Omental fat pad (tissue), 3 donors: ENCODE measurements at regions not wholly inside any gene's neighbourhood (a gene's known extent, or its start where the extent isn't known, plus 50 kb on each side); places are given as distances from the start of the nearest gene placed in this dataset.
A peak's percentile ranks its signal among the peaks of the same experiment; 100 is the strongest.

Experiments used
- ATAC-seq: fragments of 150-250 bp; one replicate; pipeline ENCODE4 v1.9.1; 2016; ENCODE audit warnings: mild to moderate bottlenecking, moderate library complexity; ENCODE audit not compliant: low FRiP score
- DNase-seq: peaks from one replicate; pipeline ENCODE4 v3.0.0-alpha.2; 2019; ENCODE audit warnings: low spot score
- CTCF ChIP-seq, 3 donors: fragments of 450-650 bp; IDR thresholded peaks; one replicate each; pipeline ENCODE4 v1.5.1; 2016 to 2017; ENCODE audit warnings: antibody characterized with exemption in 3 of 3, mild to moderate bottlenecking in 3 of 3, moderate library complexity in 2 of 3

- DNase-seq, result no peak
- no peak for TF ChIP-seq CTCF (IDR thresholded peaks at IDR 0.05)
- no peak for ATAC-seq
Measured at GRCh38 chrX:3257471-3257870, 89.0 kb downstream of the MXRA5 start.

DNA sequence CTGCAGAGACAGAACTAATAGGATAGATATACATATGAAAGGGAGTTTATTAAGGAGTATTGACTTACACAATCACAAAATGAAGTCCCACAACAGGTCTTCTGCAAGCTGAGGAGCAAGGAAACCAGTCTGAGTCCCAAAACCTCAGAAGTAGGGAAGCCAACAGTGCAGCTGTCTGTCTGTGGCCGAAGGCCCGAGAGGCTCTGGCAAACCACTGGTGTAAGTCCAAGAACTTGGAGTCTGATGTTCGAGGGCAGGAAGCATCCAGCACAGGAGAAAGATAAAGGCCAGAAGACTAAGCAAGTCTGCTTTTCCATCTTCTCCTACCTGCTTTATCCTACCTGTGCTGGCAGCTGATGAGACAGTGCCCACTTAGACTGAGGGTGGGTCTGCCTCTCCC is 89.6 kb downstream of the MXRA5 start:
- ATAC-seq, result no peak

GRCh38 chrX:3252744-3253143 is 93.7 kb downstream of the MXRA5 start:
- ATAC-seq, result peak; percentile 62

More for the DNA sequence above, 89.6 kb downstream of the MXRA5 start:
- no peak for DNase-seq
- TF ChIP-seq CTCF (IDR thresholded peaks at IDR 0.05), result no peak

DNA sequence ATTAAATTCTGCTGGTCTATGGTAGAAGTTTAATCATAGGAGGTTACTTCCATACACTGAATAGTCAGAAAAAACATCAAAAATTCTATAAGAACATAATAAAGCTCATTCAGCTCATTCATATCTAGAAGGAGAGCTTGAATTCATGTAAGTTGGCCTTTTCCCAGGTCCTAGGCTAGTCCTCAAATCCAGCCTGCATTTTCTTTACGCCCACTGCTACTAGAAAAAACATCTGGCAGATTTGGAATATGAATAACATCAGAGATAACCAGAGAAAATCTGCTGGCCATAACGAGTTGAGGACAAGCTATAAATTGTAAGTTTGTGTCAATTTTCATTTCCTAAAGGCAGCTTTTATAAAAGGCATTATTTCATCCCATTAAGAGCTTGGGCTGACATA is 95.5 kb downstream of the MXRA5 start:
- DNase-seq, result no peak
- TF ChIP-seq CTCF (IDR thresholded peaks at IDR 0.05), result no peak
- no peak for ATAC-seq

More at GRCh38 chrX:3252744-3253143, 93.7 kb downstream of the MXRA5 start:
- DNase-seq, result no peak
- TF ChIP-seq CTCF (IDR thresholded peaks at IDR 0.05), result no peak

DNA sequence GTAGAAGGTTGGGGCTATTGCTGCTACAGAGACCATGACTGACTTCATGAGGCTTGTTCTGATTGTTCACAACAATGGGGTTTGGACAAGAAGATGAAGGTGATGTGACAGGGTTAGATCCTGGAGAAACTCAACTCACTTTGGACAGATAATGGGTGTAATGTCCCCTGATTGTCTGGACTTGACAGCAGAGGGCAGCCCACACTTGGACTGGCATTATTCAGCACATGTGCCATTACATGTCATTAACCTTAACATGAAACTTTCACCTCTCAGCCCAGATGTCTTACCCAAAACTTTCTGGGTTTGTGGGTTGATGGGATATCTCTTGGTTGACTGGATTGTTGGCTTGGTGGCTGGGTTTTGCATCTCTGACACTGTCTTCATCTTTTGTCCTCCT is 101.5 kb downstream of the MXRA5 start:
- TF ChIP-seq CTCF (IDR thresholded peaks at IDR 0.05), result no peak
- no peak for DNase-seq
- no peak for ATAC-seq

- TF ChIP-seq CTCF (IDR thresholded peaks at IDR 0.05), result no peak
- peak; percentile 64 for ATAC-seq
- DNase-seq, result no peak
Measured at GRCh38 chrX:3244203-3244743, 102.2 kb downstream of the MXRA5 start.

GRCh38 chrX:3232262-3232923 is 114.1 kb downstream of the MXRA5 start:
- ATAC-seq (peak; percentile 50), DNase-seq (no peak)
- no peak for TF ChIP-seq CTCF (IDR thresholded peaks at IDR 0.05)
